Activated naive CD8-positive, alpha-beta T cell (primary cell): ENCODE measurements at regions not wholly inside any gene's neighbourhood (a gene's known extent, or its start where the extent isn't known, plus 50 kb on each side); places are given as distances from the start of the nearest gene placed in this dataset.

Experiments used
- H3K27ac Mint-ChIP-seq: one replicate; pipeline ENCODE4 v1.8.0; 2021; ENCODE audit warnings: mixed read lengths
- H3K27me3 Mint-ChIP-seq: one replicate; pipeline ENCODE4 v1.8.0; 2021; ENCODE audit warnings: mixed read lengths
- H3K36me3 Mint-ChIP-seq: one replicate; pipeline ENCODE4 v1.8.0; 2021; ENCODE audit warnings: mixed read lengths
- H3K4me1 Mint-ChIP-seq: one replicate; pipeline ENCODE4 v1.8.0; 2021; ENCODE audit warnings: low read depth, mixed read lengths
- H3K4me3 Mint-ChIP-seq: one replicate; pipeline ENCODE4 v1.8.0; 2021; ENCODE audit warnings: mild to moderate bottlenecking, mixed read lengths
- H3K9me3 Mint-ChIP-seq: one replicate; pipeline ENCODE4 v1.8.0; 2021; ENCODE audit warnings: low read depth, mixed read lengths

GRCh38 chr11:69968396-69969347 lies 109.4 kb upstream of the ANO1 start:
- Mint-ChIP-seq H3K27ac (no peak overlapping the region), H3K4me1 (peaks cover 5% of the 10 kb centered on the region), H3K4me3 (no peak overlapping the region), H3K9me3 (no peaks in the 10 kb centered on the region), H3K36me3 (no peaks in the 10 kb centered on the region), H3K27me3 (peaks cover 4% of the 10 kb centered on the region)

GRCh38 chr11:69969890-69970784 lies 108.0 kb upstream of the ANO1 start:
- no peak overlapping the region for H3K27ac Mint-ChIP-seq
- no peaks in the 10 kb centered on the region for H3K36me3 Mint-ChIP-seq
- no peaks in the 10 kb centered on the region for H3K9me3 Mint-ChIP-seq
- peaks cover 5% of the 10 kb centered on the region for H3K4me1 Mint-ChIP-seq
- H3K27me3 Mint-ChIP-seq = peaks cover 4% of the 10 kb centered on the region
- H3K4me3 Mint-ChIP-seq = peak overlapping the region; percentile 13

GRCh38 chr11:69970785-69971535 lies 107.2 kb upstream of the ANO1 start:
- Mint-ChIP-seq H3K9me3 (no peaks in the 10 kb centered on the region), H3K4me3 (no peak overlapping the region), H3K36me3 (no peaks in the 10 kb centered on the region), H3K27ac (no peak overlapping the region), H3K4me1 (peaks cover 5% of the 10 kb centered on the region), H3K27me3 (peaks cover 4% of the 10 kb centered on the region)

GRCh38 chr11:69971741-69972140 lies 106.4 kb upstream of the ANO1 start:
- H3K9me3 Mint-ChIP-seq = no peaks in the 10 kb centered on the region
- H3K27ac Mint-ChIP-seq = no peak overlapping the region

GRCh38 chr11:69972351-69972802 lies 105.7 kb upstream of the ANO1 start:
- Mint-ChIP-seq H3K4me1 (peaks cover 5% of the 10 kb centered on the region), H3K4me3 (no peak overlapping the region), H3K36me3 (no peaks in the 10 kb centered on the region), H3K27ac (peak overlapping the region; percentile 34), H3K27me3 (peaks cover 4% of the 10 kb centered on the region), H3K9me3 (no peaks in the 10 kb centered on the region)

More at GRCh38 chr11:69971741-69972140, 106.4 kb upstream of the ANO1 start:
- Mint-ChIP-seq H3K36me3 (no peaks in the 10 kb centered on the region), H3K4me1 (peaks cover 5% of the 10 kb centered on the region), H3K27me3 (peaks cover 4% of the 10 kb centered on the region), H3K4me3 (no peak overlapping the region)

- Mint-ChIP-seq H3K9me3 (no peaks in the 10 kb centered on the region), H3K27me3 (peaks cover 9% of the 10 kb centered on the region), H3K4me3 (no peak overlapping the region), H3K36me3 (no peaks in the 10 kb centered on the region), H3K27ac (no peak overlapping the region), H3K4me1 (peaks cover 5% of the 10 kb centered on the region)
These were observed 103.6 kb upstream of the ANO1 start for GRCh38 chr11:69974528-69974927.

- Mint-ChIP-seq H3K9me3 (no peaks in the 10 kb centered on the region), H3K4me1 (no peaks in the 10 kb centered on the region), H3K4me3 (no peak overlapping the region), H3K27me3 (peaks cover 6% of the 10 kb centered on the region), H3K36me3 (no peaks in the 10 kb centered on the region), H3K27ac (no peak overlapping the region)
These were observed 102.3 kb upstream of the ANO1 start for GRCh38 chr11:69975822-69976221.

GRCh38 chr11:69976794-69977193 lies 101.3 kb upstream of the ANO1 start:
- H3K36me3 Mint-ChIP-seq = no peaks in the 10 kb centered on the region
- H3K27ac Mint-ChIP-seq = no peak overlapping the region
- no peaks in the 10 kb centered on the region for H3K4me1 Mint-ChIP-seq
- H3K4me3 Mint-ChIP-seq = no peak overlapping the region
- H3K9me3 Mint-ChIP-seq = no peaks in the 10 kb centered on the region
- H3K27me3 Mint-ChIP-seq = peaks cover 8% of the 10 kb centered on the region

GRCh38 chr11:69977951-69978350 lies 100.2 kb upstream of the ANO1 start:
- H3K9me3 Mint-ChIP-seq = no peaks in the 10 kb centered on the region

GRCh38 chr11:69978841-69979614 lies 99.1 kb upstream of the ANO1 start:
- H3K27me3 Mint-ChIP-seq = peaks cover 21% of the 10 kb centered on the region
- H3K9me3 Mint-ChIP-seq = no peaks in the 10 kb centered on the region
- H3K4me3 Mint-ChIP-seq = no peak overlapping the region
- H3K36me3 Mint-ChIP-seq = no peaks in the 10 kb centered on the region
- no peak overlapping the region for H3K27ac Mint-ChIP-seq
- no peaks in the 10 kb centered on the region for H3K4me1 Mint-ChIP-seq

More at GRCh38 chr11:69977951-69978350, 100.2 kb upstream of the ANO1 start:
- no peaks in the 10 kb centered on the region for H3K4me1 Mint-ChIP-seq
- H3K27ac Mint-ChIP-seq = no peak overlapping the region
- no peak overlapping the region for H3K4me3 Mint-ChIP-seq
- H3K36me3 Mint-ChIP-seq = no peaks in the 10 kb centered on the region
- peaks cover 15% of the 10 kb centered on the region for H3K27me3 Mint-ChIP-seq

GRCh38 chr11:69979632-69980031 lies 98.5 kb upstream of the ANO1 start:
- H3K4me3 Mint-ChIP-seq = no peak overlapping the region
- H3K27ac Mint-ChIP-seq = no peak overlapping the region
- H3K9me3 Mint-ChIP-seq = no peaks in the 10 kb centered on the region
- H3K36me3 Mint-ChIP-seq = no peaks in the 10 kb centered on the region
- no peaks in the 10 kb centered on the region for H3K4me1 Mint-ChIP-seq
- H3K27me3 Mint-ChIP-seq = peaks cover 24% of the 10 kb centered on the region

- Mint-ChIP-seq H3K9me3 (no peaks in the 10 kb centered on the region), H3K27ac (no peak overlapping the region), H3K4me1 (no peaks in the 10 kb centered on the region), H3K36me3 (no peaks in the 10 kb centered on the region), H3K27me3 (peaks cover 24% of the 10 kb centered on the region), H3K4me3 (no peak overlapping the region)
These were observed 96.9 kb upstream of the ANO1 start for GRCh38 chr11:69981119-69981784.

GRCh38 chr11:69982690-69983570 lies 95.2 kb upstream of the ANO1 start:
- H3K27me3 Mint-ChIP-seq = peaks cover 29% of the 10 kb centered on the region
- no peak overlapping the region for H3K27ac Mint-ChIP-seq
- no peaks in the 10 kb centered on the region for H3K9me3 Mint-ChIP-seq
- H3K4me1 Mint-ChIP-seq = no peaks in the 10 kb centered on the region
- no peaks in the 10 kb centered on the region for H3K36me3 Mint-ChIP-seq
- no peak overlapping the region for H3K4me3 Mint-ChIP-seq
